SU-DHL-6 (cell line): ENCODE measurements at regions not wholly inside any gene's neighbourhood (a gene's known extent, or its start where the extent isn't known, plus 50 kb on each side); places are given as distances from the start of the nearest gene placed in this dataset.

Source experiments
- H2AFZ ChIP-seq: fragments of 200-600 bp; sonication (generic); 2 replicates; pipeline ENCODE4 v1.6.1; 2014; ENCODE audit warnings: low read depth, mild to moderate bottlenecking, moderate library complexity, mixed read lengths, antibody characterized with exemption, low read length; ENCODE audit not compliant: severe bottlenecking
- H3F3A ChIP-seq: fragments of 200-600 bp; shearing (Covaris generic); 2 replicates; pipeline ENCODE4 v1.6.0; 2016; ENCODE audit warnings: antibody characterized with exemption, mild to moderate bottlenecking; ENCODE audit not compliant: insufficient read depth
- H3K27ac ChIP-seq: fragments of 200-600 bp; sonication (generic); 2 replicates; pipeline ENCODE4 v1.5.1; 2016; ENCODE audit warnings: low read depth, mild to moderate bottlenecking, low read length, moderate library complexity, mixed read lengths
- H3K27me3 ChIP-seq: fragments of 200-600 bp; sonication (generic), shearing (Covaris generic); 2 replicates; pipeline ENCODE4 v1.6.0; 2014; ENCODE audit warnings: mild to moderate bottlenecking, low read length
- H3K36me3 ChIP-seq: fragments of 200-600 bp; sonication (generic); 2 replicates; pipeline ENCODE4 v1.6.1; 2014; ENCODE audit warnings: mild to moderate bottlenecking, low read length, mixed read lengths
- H3K4me2 ChIP-seq: fragments of 300-600, 200-600 bp; shearing (Covaris generic), sonication (generic); 2 replicates; pipeline ENCODE4 v1.6.0; 2014; ENCODE audit warnings: low read length, low read depth, mild to moderate bottlenecking; ENCODE audit not compliant: poor library complexity, severe bottlenecking
- H3K4me3 ChIP-seq: fragments of 200-600 bp; sonication (generic); 2 replicates; pipeline ENCODE4 v1.5.1; 2014; ENCODE audit warnings: antibody characterized with exemption, low read length, mild to moderate bottlenecking, mixed read lengths; ENCODE audit not compliant: insufficient read depth, poor library complexity, severe bottlenecking
- H3K79me2 ChIP-seq: fragments of 200-600 bp; sonication (generic); 2 replicates; pipeline ENCODE4 v1.6.1; 2014; ENCODE audit warnings: mild to moderate bottlenecking, low read length, moderate library complexity; ENCODE audit not compliant: insufficient read depth
- H3K9ac ChIP-seq: fragments of 200-600 bp; sonication (generic); 2 replicates; pipeline ENCODE4 v1.7.0; 2014; ENCODE audit warnings: mild to moderate bottlenecking, low read length
- H3K9me2 ChIP-seq: fragments of 200-600 bp; sonication (generic); replicated peaks from 2 replicates; pipeline ENCODE4 v1.6.1; 2014; ENCODE audit warnings: low read length; ENCODE audit not compliant: insufficient read depth
- H3K9me3 ChIP-seq: fragments of 200-600 bp; sonication (generic); 2 replicates; pipeline ENCODE4 v1.6.1; 2014; ENCODE audit warnings: low read length, mixed read lengths; ENCODE audit not compliant: insufficient read depth
- H4K20me1 ChIP-seq: fragments of 200-600 bp; sonication (generic); 2 replicates; pipeline ENCODE4 v1.6.1; 2014; ENCODE audit warnings: low read depth, mild to moderate bottlenecking, antibody characterized with exemption, low read length, moderate library complexity, mixed read lengths
- EZH2phosphoT487 ChIP-seq: fragments of 200-600 bp; sonication (generic), shearing (Covaris generic); conservative IDR thresholded peaks from 2 replicates; pipeline ENCODE4 v1.6.1; 2018; ENCODE audit warnings: mild to moderate bottlenecking, antibody characterized with exemption, low read length, moderate library complexity, mixed read lengths
- TF ChIP-seq, protein P1 (sequence below): fragments of 200-600 bp; sonication (generic); IDR thresholded peaks from one replicate; pipeline ENCODE4 v1.5.1; 2017; ENCODE audit warnings: antibody characterized with exemption, mild to moderate bottlenecking, low read length, moderate library complexity; ENCODE audit not compliant: insufficient read depth, poor library complexity, severe bottlenecking

DNA sequence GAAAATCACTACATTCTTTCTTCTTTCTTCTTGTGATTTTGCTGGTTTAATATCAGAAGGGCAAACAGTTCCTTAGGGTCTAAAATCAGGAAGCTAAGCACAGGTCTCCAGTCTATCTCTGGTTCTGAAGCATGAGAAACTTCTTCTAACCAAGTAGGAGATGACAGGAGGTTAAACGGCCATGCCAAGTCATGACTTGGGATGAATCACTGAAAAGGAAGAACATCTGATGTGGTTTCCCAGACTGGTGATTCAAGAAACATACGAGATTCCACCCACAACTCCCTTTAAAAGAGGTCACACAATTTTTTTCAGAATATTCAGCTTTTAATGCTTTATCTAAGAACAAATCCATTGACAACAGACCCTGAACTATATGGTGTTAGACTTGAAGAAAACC, 684.0 kb upstream of the PRKX start:
- H3K4me2 ChIP-seq, result no peak overlapping the region
- H2AFZ ChIP-seq, result no peak overlapping the region
- no peaks in the 10 kb centered on the region for H3K36me3 ChIP-seq
- no peak for TF ChIP-seq EZH2phosphoT487
- TF ChIP-seq, protein P1, sequence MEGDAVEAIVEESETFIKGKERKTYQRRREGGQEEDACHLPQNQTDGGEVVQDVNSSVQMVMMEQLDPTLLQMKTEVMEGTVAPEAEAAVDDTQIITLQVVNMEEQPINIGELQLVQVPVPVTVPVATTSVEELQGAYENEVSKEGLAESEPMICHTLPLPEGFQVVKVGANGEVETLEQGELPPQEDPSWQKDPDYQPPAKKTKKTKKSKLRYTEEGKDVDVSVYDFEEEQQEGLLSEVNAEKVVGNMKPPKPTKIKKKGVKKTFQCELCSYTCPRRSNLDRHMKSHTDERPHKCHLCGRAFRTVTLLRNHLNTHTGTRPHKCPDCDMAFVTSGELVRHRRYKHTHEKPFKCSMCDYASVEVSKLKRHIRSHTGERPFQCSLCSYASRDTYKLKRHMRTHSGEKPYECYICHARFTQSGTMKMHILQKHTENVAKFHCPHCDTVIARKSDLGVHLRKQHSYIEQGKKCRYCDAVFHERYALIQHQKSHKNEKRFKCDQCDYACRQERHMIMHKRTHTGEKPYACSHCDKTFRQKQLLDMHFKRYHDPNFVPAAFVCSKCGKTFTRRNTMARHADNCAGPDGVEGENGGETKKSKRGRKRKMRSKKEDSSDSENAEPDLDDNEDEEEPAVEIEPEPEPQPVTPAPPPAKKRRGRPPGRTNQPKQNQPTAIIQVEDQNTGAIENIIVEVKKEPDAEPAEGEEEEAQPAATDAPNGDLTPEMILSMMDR, result no peak
- H4K20me1 ChIP-seq, result no peaks in the 10 kb centered on the region
- no peak overlapping the region for H3K9ac ChIP-seq
- no peaks in the 10 kb centered on the region for H3F3A ChIP-seq
- no peaks in the 10 kb centered on the region for H3K9me3 ChIP-seq
- H3K4me3 ChIP-seq, result no peak overlapping the region
- H3K27me3 ChIP-seq, result no peaks in the 10 kb centered on the region
- no peaks in the 10 kb centered on the region for H3K79me2 ChIP-seq
- H3K9me2 ChIP-seq, result no peaks in the 10 kb centered on the region
- H3K27ac ChIP-seq, result no peak overlapping the region

- H3K4me3 ChIP-seq, result no peak overlapping the region
- no peaks in the 10 kb centered on the region for H3K9me3 ChIP-seq
- H3K4me2 ChIP-seq, result no peak overlapping the region
- no peak for TF ChIP-seq EZH2phosphoT487
- TF ChIP-seq, protein P1, result no peak
- no peak overlapping the region for H3K9ac ChIP-seq
- H3K36me3 ChIP-seq, result no peaks in the 10 kb centered on the region
- no peaks in the 10 kb centered on the region for H3F3A ChIP-seq
- no peak overlapping the region for H2AFZ ChIP-seq
- no peaks in the 10 kb centered on the region for H3K9me2 ChIP-seq
- H3K27me3 ChIP-seq, result no peaks in the 10 kb centered on the region
- H3K27ac ChIP-seq, result no peak overlapping the region
- no peaks in the 10 kb centered on the region for H3K79me2 ChIP-seq
- no peaks in the 10 kb centered on the region for H4K20me1 ChIP-seq
Measured at GRCh38 chrX:4382273-4382672, 668.8 kb upstream of the PRKX start.

DNA sequence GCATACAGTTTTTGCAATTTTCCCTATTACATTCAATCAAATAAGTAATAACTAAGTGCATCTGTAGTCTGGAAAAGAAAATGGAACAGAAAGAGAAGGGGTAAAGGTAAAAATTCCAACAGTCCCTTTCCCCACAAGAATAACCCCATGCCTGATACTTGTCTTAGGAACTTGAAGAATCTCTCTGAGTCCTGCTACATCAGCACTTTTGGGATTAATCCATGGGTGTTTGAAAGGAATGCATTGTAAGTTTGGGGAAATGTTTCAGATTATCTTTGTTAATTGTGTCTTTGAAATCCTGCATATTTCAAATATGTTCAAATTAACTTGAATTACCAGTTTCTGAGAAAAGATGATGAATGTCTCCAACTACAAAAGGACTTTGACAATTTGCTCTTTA, 667.3 kb upstream of the PRKX start:
- H3K27ac ChIP-seq, result no peak overlapping the region
- H3K27me3 ChIP-seq, result no peaks in the 10 kb centered on the region
- H3K4me3 ChIP-seq, result no peak overlapping the region
- no peaks in the 10 kb centered on the region for H3K9me3 ChIP-seq
- H3K36me3 ChIP-seq, result no peaks in the 10 kb centered on the region
- no peaks in the 10 kb centered on the region for H3K79me2 ChIP-seq
- H4K20me1 ChIP-seq, result no peaks in the 10 kb centered on the region
- no peak for TF ChIP-seq EZH2phosphoT487
- TF ChIP-seq, protein P1, result no peak
- H3K4me2 ChIP-seq, result no peak overlapping the region
- no peak overlapping the region for H2AFZ ChIP-seq
- no peaks in the 10 kb centered on the region for H3F3A ChIP-seq
- no peaks in the 10 kb centered on the region for H3K9me2 ChIP-seq
- no peak overlapping the region for H3K9ac ChIP-seq
